ENCODE measurements at regions not wholly inside any gene's neighbourhood (a gene's known extent, or its start where the extent isn't known, plus 50 kb on each side); places are given as distances from the start of the nearest gene placed in this dataset.
A peak's percentile ranks its signal among the peaks of the same experiment; 100 is the strongest.

DNA sequence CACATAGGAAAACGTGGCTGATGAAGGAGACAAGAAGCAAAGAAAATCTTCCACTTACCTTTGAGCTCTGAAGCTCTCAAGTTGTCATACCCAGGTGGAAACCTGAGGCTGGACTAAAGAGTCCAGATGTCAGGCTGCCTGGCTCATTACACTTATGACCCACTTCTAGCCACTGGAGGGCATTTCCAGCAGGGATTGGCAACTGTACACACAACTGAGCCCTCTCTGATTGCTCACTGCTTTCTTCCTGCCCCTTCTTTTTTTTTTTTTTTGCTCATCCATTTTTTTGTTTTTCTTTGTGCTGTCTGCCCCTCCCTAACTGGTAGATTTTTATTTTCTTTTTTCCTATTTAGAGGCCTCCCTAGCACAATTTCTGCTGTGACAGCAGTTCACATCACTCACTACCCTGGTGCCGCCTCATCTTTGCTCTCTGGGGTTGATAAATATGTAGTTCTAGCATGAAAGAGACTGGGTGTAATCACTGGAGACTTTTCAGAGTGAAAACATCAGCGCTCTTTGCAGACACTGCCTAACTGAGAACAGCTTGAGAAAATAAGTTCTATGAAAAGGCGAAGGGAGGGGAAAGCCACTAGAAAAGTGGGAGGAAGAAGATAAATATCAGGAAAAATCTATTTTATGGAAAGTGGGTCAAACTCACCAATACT, 334.5 kb downstream of the NUF2 start:
- DNase-seq, result no peak

- DNase-seq, result no peak
These were observed 336.0 kb downstream of the NUF2 start for GRCh38 chr1:163657719-163658118.

DNA sequence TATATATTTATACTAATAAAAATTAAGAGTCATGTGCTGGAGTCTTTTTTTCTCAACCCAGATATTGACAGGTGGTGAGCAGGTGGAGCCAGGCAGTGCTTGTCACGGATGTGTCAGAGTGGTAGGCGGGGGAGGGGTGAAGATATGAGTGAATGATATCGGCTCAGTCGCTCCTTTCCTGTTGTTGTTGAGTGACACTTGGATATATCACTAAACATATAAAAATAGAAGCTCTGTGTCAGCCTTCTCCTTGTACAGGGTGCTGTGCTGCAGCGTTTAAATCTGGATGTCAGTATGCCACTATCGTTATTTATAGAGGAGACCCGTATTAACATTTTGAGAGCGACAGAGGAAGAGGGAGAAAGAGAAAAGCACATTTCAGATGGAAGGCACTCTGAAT, 339.6 kb downstream of the NUF2 start:
- no peak for DNase-seq

- no peak for DNase-seq
These were observed 343.0 kb downstream of the NUF2 start for GRCh38 chr1:163664671-163665335.

GRCh38 chr1:163668472-163668871, 346.7 kb downstream of the NUF2 start:
- DNase-seq, result no peak

- DNase-seq, result no peak
These were observed 349.4 kb downstream of the NUF2 start for GRCh38 chr1:163670989-163671757.

DNA sequence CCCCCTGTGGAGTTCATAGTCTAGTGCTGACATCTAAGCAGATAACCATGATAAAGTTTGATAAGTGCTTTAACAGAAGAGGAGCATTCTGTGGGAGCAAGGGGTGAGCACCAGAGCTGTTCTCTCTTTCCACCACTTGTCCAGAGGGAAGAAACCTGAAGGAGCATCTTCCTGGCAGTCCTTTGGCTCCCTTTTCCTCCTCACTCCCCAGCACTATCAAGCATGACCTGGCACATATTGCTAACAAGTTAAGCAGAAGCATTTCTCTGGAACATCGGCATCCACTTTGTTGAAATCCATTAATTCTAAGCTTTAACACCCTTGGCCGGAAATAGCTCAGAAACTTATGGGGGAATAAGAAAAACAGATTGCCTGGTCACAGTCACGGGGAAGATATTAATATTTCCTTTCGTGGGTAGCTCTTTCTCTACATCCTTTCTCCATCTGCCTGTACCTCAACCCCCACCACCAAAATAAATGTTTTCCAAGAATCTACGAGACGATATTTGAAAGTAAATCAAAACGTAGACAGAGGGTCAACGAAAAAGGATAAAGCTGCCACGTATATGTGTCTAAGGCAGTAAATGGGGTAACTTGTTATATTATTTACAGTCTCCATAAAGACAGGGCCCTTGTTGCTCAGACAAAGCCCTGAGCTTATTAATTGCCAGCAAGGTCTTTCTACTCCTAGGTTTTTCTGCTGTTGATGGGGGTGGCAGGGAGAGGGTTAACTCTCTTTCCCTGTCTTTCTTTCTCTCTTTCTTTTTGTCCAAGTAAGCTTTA, 351.4 kb downstream of the NUF2 start:
- peak; percentile 11 for DNase-seq

DNA sequence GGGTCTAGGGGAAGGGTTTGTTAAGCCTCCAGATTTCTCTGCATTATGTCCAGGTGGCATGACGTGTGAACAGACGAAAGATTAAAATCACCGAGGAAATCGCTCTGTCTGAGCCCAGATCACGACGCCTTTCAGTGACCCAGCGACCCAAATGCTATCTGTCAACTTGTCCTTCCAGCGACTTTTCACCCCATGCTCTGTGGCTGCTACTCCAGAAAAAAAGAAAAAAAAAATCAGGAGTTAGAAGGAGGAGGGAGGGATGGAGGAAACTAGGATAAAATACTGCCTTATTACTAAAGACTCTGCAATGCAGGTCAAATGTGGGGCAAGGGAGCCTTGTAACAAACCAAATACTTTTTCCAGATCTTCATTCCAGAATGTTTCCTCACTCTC, 352.0 kb downstream of the NUF2 start:
- DNase-seq, result peak; percentile 37

- DNase-seq, result no peak
These were observed 352.5 kb downstream of the NUF2 start for GRCh38 chr1:163674236-163674635.

DNA sequence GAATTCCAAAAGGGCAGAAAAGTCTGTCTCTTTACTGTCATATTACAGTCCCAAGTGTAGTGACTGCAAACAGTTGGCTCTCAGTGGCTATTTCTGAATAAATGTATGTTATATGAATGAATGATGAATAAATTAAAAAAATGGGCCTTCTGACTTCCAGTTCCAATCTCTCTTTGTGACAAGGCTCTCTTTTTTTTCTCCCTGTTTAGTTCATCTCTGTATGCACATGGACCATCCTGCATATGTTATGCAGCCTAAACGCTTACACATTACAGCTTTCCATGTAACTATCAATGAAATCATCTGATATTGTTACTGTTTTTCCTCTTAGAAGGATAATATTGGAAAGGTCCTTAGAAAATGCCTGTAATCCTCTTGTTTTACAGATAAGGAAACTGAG, 363.0 kb downstream of the NUF2 start:
- no peak for DNase-seq

DNA sequence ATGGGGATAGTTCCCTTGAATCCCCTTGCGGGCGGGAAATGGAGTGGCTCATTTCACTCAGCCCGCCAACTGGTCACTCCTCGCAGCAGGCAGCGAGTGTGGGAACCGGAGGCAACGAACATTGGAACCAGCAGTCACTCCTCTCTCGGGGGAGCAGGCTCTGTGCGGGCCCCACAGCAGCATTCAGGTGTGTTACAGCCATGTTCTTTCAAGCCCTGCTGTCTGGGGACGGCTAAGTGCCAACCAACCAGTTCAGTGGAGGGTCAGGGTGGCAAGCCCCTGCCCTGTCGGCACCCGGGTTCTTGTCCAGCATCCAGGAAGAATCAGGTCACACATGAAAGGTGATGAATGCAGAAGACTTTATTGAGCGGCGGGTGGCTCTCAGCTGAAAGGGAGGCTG, 370.5 kb downstream of the NUF2 start:
- no peak for DNase-seq

DNA sequence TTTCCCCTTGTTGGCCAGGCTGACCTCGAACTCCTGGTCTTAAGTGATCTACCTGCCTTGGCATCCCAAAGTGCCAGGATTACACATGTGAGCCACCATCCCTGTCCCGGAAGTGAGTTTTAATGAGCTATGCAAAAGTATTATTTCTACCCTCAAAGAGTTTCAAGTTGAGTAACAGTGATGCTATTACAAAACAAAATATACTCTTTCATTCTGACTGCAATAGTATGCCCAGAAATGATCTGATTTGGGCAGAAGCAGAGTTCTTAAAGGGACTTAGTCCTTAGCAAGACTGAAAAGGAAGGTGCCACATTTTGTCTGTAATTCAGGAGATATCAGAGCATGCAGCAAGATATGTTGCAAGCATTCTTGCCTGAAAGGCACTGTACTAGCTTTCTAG, 375.4 kb downstream of the NUF2 start:
- no peak for DNase-seq

- no peak for DNase-seq
These were observed 380.1 kb downstream of the NUF2 start for GRCh38 chr1:163701783-163702374.

- no peak for DNase-seq
These were observed 382.0 kb downstream of the NUF2 start for GRCh38 chr1:163703794-163704193.

GRCh38 chr1:163706915-163707314, 385.2 kb downstream of the NUF2 start:
- no peak for DNase-seq

GRCh38 chr1:163709636-163710035, 387.9 kb downstream of the NUF2 start:
- DNase-seq, result no peak

DNA sequence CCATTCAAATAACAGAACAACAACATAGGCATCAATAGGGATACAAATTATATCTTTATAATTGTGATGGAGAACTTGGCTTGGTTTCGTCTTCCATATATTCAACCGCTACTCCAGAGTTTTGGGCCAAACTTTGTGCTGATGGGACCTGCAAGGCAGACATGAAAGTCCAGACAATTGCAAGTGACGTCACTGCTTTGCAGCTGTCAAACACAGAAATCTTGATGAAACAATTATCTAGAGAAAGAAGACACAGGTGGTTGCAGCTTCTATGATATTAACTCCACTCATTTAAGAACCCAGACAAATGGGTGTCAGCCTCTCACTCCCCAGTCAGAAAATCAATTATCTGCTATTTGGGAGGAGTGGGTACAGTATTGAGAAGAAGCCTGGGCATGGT, 390.6 kb downstream of the NUF2 start:
- no peak for DNase-seq

GRCh38 chr1:163720294-163720693, 398.5 kb downstream of the NUF2 start:
- DNase-seq, result no peak

DNA sequence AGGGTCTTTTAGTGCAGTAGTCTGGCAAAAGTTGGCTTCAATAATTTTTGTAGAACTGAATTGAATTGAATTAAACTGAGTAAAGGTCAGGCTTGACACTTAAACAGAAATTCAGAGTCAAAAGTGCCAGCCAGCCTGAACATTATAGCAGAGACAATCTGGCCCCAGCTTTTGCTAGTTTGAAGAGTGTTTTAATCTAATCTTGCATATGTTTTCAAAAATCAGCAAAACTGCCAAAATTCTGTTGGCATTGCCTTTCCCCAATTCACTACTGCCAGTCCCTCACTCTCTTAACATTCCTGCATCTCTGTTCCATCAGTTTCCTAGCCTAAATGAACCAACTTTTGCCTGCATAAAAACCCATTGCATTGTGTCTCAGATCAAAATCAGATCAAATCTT, 403.8 kb downstream of the NUF2 start:
- peak; percentile 5 for DNase-seq

DNA sequence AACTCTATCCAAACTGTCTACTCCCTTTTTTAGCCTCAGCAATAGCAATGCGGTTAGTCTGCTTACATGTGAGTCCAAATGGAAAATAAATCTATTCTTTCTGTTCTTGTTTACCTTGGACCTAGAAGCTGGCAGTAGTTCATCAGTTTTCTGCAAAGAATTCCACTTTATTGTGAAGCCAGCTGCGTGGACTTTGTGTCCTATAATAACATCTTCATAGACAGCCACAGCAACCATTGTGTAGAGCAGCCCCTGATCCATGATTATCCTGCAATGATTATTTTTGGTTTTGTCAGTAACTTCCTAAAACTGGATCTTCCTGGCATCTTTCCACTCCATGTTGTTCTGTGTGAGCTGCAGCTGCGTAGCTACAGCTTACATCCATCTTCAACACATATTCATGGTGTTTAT, 408.7 kb downstream of the NUF2 start:
- peak; percentile 28 for DNase-seq

GRCh38 chr1:163737261-163737660, 415.5 kb downstream of the NUF2 start:
- no peak for DNase-seq

Measured in muscle of arm (tissue), 1 donor.